HepG2 (cell line): ENCODE measurements at regions not wholly inside any gene's neighbourhood (a gene's known extent, or its start where the extent isn't known, plus 50 kb on each side); places are given as distances from the start of the nearest gene placed in this dataset.

Experiments
- ATAC-seq: fragments of 200-7000 bp; cut with Tn5 transposase; 3 replicates; pipeline ENCODE4 v1.9.1; 2020; ENCODE audit warnings: mild to moderate bottlenecking, moderate library complexity
- BruUV-seq: library from RNA; stranded (reverse); fragments of 400-500 nt; replicated peaks from 2 replicates; lab custom pipeline; 2021; lab: Mats Ljungman, UMichigan
- CTCF ChIA-PET: fragments of 300-600 bp; formaldehyde crosslinking; extraction: SDS; loops from one replicate; lab custom pipeline; 2021; ENCODE audit warnings: low total read pairs, inconsistent platforms, low intra/inter-chr PET ratio; lab: Yijun Ruan, JAX
- POLR2A ChIA-PET: fragments of 350-600 bp; sonication (Branson Sonifier 250); formaldehyde crosslinking; loops from one replicate; lab custom pipeline; 2020; ENCODE audit warnings: antibody characterized with exemption, inconsistent platforms; lab: Yijun Ruan, JAX
- DNase-seq: peaks from one replicate; pipeline ENCODE4 v3.0.0-alpha.2; 2015; ENCODE audit warnings: low spot score
- FAIRE-seq: peaks from 3 replicates; lab custom pipeline; 2011; peaks lifted over from hg19 to GRCh38; lab: Jason Lieb, UNC
- H2AFZ ChIP-seq: one replicate; pipeline ENCODE4 v1.6.1; 2011; ENCODE audit warnings: low read length, inconsistent platforms
- H3K27ac ChIP-seq: fragments of 300-600 bp; 3 replicates; pipeline ENCODE4 v1.8.0; 2011; ENCODE audit warnings: mixed run types, mild to moderate bottlenecking, mixed read lengths, low read length, inconsistent platforms; ENCODE audit not compliant: insufficient read depth; ENCODE audit errors: extremely low read length
- H3K27me3 ChIP-seq, 2 experiments: fragments of 200-600 bp in 1 of 2; 2 replicates in 1 of 2; 3 replicates in 1 of 2; pipeline versions ENCODE4 v1.6.0 to v1.8.0; 2011; ENCODE audit warnings: low read length in 2 of 2, mild to moderate bottlenecking in 2 of 2, moderate library complexity in 2 of 2, inconsistent platforms in 1 of 2; ENCODE audit not compliant: insufficient read depth in 2 of 2, control insufficient read depth in 1 of 2
- H3K36me3 ChIP-seq, 2 experiments: fragments of 200-600 bp in 1 of 2; replicated peaks in 1 of 2; 2 replicates in 1 of 2; 3 replicates in 1 of 2; pipeline versions ENCODE4 v1.5.1 to v1.8.0; 2011; ENCODE audit warnings: low read length in 2 of 2, inconsistent platforms in 1 of 2; ENCODE audit not compliant: insufficient read depth in 2 of 2, control insufficient read depth in 1 of 2
- H3K4me1 ChIP-seq: 2 replicates; pipeline ENCODE4 v1.5.1; 2012; ENCODE audit warnings: low read length, inconsistent platforms; ENCODE audit not compliant: insufficient read depth
- H3K4me2 ChIP-seq: 2 replicates; pipeline ENCODE4 v1.6.0; 2011; ENCODE audit warnings: low read depth, low read length, inconsistent platforms
- H3K4me3 ChIP-seq, 3 experiments: fragments of 200-600 bp in 1 of 3; sonication (generic), shearing (Covaris generic) in 1 of 3; replicated peaks in 1 of 3; 2 replicates each; pipeline ENCODE4 v1.5.1; 2011 to 2016; ENCODE audit warnings: low read length in 3 of 3, inconsistent platforms in 2 of 3, low read depth in 2 of 3, mild to moderate bottlenecking in 2 of 3, control low read depth in 1 of 3, mixed read lengths in 1 of 3; ENCODE audit not compliant: insufficient read depth in 1 of 3
- H3K79me2 ChIP-seq: one replicate; pipeline ENCODE4 v1.6.1; 2011; ENCODE audit warnings: low read length, inconsistent platforms; ENCODE audit not compliant: insufficient read depth
- H3K9ac ChIP-seq: 2 replicates; pipeline ENCODE4 v1.6.0; 2011; ENCODE audit warnings: mild to moderate bottlenecking, low read depth, low read length, inconsistent platforms; ENCODE audit not compliant: insufficient read depth
- H3K9me3 ChIP-seq: 2 replicates; pipeline ENCODE4 v1.5.1; 2012; ENCODE audit warnings: mild to moderate bottlenecking, low read length
- H4K20me1 ChIP-seq: 2 replicates; pipeline ENCODE4 v1.6.0; 2011; ENCODE audit warnings: inconsistent platforms, mild to moderate bottlenecking, low read length, moderate library complexity; ENCODE audit not compliant: insufficient read depth
- AHDC1 ChIP-seq: sonication (generic); formaldehyde crosslinking; IDR thresholded peaks from 2 replicates; pipeline ENCODE4 v1.5.1; 2020; ENCODE audit warnings: mild to moderate bottlenecking, missing genetic modification reagents, borderline replicate concordance
- DPF2 ChIP-seq: sonication (generic); formaldehyde crosslinking; IDR thresholded peaks from 2 replicates; pipeline ENCODE4 v1.4.0; 2020; ENCODE audit warnings: mild to moderate bottlenecking, low read depth, missing genetic modification reagents, borderline replicate concordance
- EEA1 ChIP-seq: sonication (generic); formaldehyde crosslinking; IDR thresholded peaks from 2 replicates; pipeline ENCODE4 v1.5.1; 2020; ENCODE audit warnings: mild to moderate bottlenecking, missing genetic modification reagents, borderline replicate concordance
- GABPB1 ChIP-seq: IDR thresholded peaks from 2 replicates; pipeline ENCODE4 v1.6.1; 2016; ENCODE audit warnings: mild to moderate bottlenecking, missing genetic modification reagents, moderate library complexity, missing compliant biosample characterization
- HMGXB4 ChIP-seq, 2 experiments: sonication (generic) in 1 of 2; formaldehyde crosslinking in 1 of 2; IDR thresholded peaks; 2 replicates each; pipeline versions ENCODE4 v1.4.0 to v1.6.1; 2018 to 2020; ENCODE audit warnings: missing genetic modification reagents in 2 of 2, borderline replicate concordance in 1 of 2, low read depth in 1 of 2, mild to moderate bottlenecking in 1 of 2, missing biosample characterization in 1 of 2
- PRMT3 ChIP-seq: sonication (generic); formaldehyde crosslinking; IDR thresholded peaks from 2 replicates; pipeline ENCODE4 v1.8.1; 2022; ENCODE audit warnings: low read depth, mild to moderate bottlenecking, moderate library complexity, missing genetic modification reagents, borderline replicate concordance
- SETDB1 ChIP-seq: sonication (generic); formaldehyde crosslinking; IDR thresholded peaks from 2 replicates; pipeline ENCODE4 v1.5.1; 2020; ENCODE audit warnings: missing genetic modification reagents, mild to moderate bottlenecking, borderline replicate concordance
- SKI ChIP-seq: fragments of 450-650 bp; IDR thresholded peaks from one replicate; pipeline ENCODE4 v1.6.1; 2018; ENCODE audit warnings: mild to moderate bottlenecking; ENCODE audit not compliant: partially characterized antibody
- SMC3 ChIP-seq: IDR thresholded peaks from 2 replicates; pipeline ENCODE4 v1.6.1; 2011; ENCODE audit warnings: low read length, improper control_type of control experiment
- SOX6 ChIP-seq, 2 experiments: fragments of 450-650 bp in 1 of 2; sonication (generic) in 1 of 2; formaldehyde crosslinking in 1 of 2; IDR thresholded peaks; 2 replicates each; pipeline versions ENCODE4 v1.4.0 to v1.6.1; 2017 to 2020; ENCODE audit warnings: antibody characterized with exemption in 1 of 2, mild to moderate bottlenecking in 1 of 2, missing genetic modification reagents in 1 of 2
- TRIM24 ChIP-seq: sonication (generic); formaldehyde crosslinking; IDR thresholded peaks from 2 replicates; pipeline ENCODE4 v1.8.0; 2022; ENCODE audit warnings: mild to moderate bottlenecking, missing genetic modification reagents
- ZFP36L1 ChIP-seq: sonication (generic); formaldehyde crosslinking; IDR thresholded peaks from 2 replicates; pipeline ENCODE4 v1.8.0; 2022; ENCODE audit warnings: mild to moderate bottlenecking, missing genetic modification reagents, moderate library complexity
- ZNF234 ChIP-seq: sonication (generic); formaldehyde crosslinking; conservative IDR thresholded peaks from 2 replicates; pipeline ENCODE4 v1.5.1; 2020; ENCODE audit warnings: mild to moderate bottlenecking, missing genetic modification reagents
- ZNF276 ChIP-seq: sonication (generic); formaldehyde crosslinking; IDR thresholded peaks from 2 replicates; pipeline ENCODE4 v1.4.0; 2020; ENCODE audit warnings: mild to moderate bottlenecking, low read depth, missing genetic modification reagents
- ZNF713 ChIP-seq: sonication (generic); formaldehyde crosslinking; IDR thresholded peaks from 2 replicates; pipeline ENCODE4 v1.4.0; 2020; ENCODE audit warnings: mild to moderate bottlenecking, missing genetic modification reagents
- ZNF879 ChIP-seq: sonication (generic); formaldehyde crosslinking; IDR thresholded peaks from 2 replicates; pipeline ENCODE4 v1.8.1; 2023; ENCODE audit warnings: missing genetic modification reagents
- in situ Hi-C: cut with HindIII; loops from 2 replicates; pipeline ENCODE4 v1.10.0; 2017; ENCODE audit warnings: low pct_unique_long_range_greater_than_20kb; ENCODE audit not compliant: extremely low pct_ligation_motif_present
- intact Hi-C: fragments of 100-400 bp; cut with micrococcal nuclease; formaldehyde crosslinking; loops from one replicate; pipeline ENCODE4 v1.10.0; 2022; ENCODE audit not compliant: unreplicated experiment

DNA sequence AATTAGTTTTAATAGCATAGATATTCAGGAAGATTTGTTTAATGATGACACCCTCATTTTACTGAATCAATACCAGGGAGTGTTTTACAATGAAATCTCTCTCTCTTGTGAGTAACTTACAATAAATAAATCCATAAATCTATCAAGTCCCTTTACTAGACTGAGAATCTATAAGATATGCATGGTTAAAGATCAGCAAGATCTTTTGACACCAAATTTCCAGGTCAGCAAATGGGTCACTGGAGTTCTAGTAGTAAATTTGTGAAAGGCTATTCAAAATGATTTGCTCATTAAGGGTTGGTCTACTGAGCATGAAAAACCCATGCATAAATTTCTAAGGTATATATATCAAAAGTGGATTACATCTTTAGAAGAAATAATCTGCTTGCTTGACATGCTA lies 512.1 kb upstream of the ITGA1 start:
- no peak for DNase-seq
- Histone ChIP-seq H2AFZ (no peak overlapping the region), H3K4me2 (no peak overlapping the region), H3K36me3 (no peaks in the 10 kb centered on the region), H4K20me1 (no peaks in the 10 kb centered on the region), H3K27me3 (no peaks in the 10 kb centered on the region), H3K79me2 (no peaks in the 10 kb centered on the region), H3K4me3 (no peak overlapping the region), H3K9me3 (peaks cover 8% of the 10 kb centered on the region; the same call in 1 of the 2 replicates), H3K27ac (no peak overlapping the region), H3K9ac (no peak overlapping the region), H3K4me1 (no peaks in the 10 kb centered on the region)
- CTCF ChIA-PET: no interaction called here
- in situ Hi-C loops (no loop called here), intact Hi-C loops (no loop called here)
- POLR2A ChIA-PET: no interaction called here
- FAIRE-seq: no peak
- no TSS peak for BruUV-seq
- no peak for ATAC-seq
- TF ChIP-seq SMC3 (no peak), SETDB1 (CRISPR knock-in tag) (no peak), ZNF276 (CRISPR knock-in tag) (no peak), SKI (no peak), HMGXB4 (CRISPR knock-in tag; IDR thresholded peaks at IDR 0.05; ENCODE audit: borderline replicate concordance in 1 of 2, low read depth in 1 of 2) (no peak), SOX6 (IDR thresholded peaks at IDR 0.05) (no peak), SOX6 (CRISPR knock-in tag; IDR thresholded peaks at IDR 0.05) (no peak), TRIM24 (CRISPR knock-in tag) (no peak), PRMT3 (CRISPR knock-in tag) (no peak), ZNF879 (CRISPR knock-in tag) (no peak), ZNF234 (CRISPR knock-in tag) (no peak), ZNF713 (CRISPR knock-in tag) (no peak), GABPB1 (CRISPR knock-in tag) (no peak), DPF2 (CRISPR knock-in tag) (no peak), AHDC1 (CRISPR knock-in tag) (no peak), ZFP36L1 (CRISPR knock-in tag) (no peak), EEA1 (no peak)
